HG02623 (cell line): ENCODE measurements at regions not wholly inside any gene's neighbourhood (a gene's known extent, or its start where the extent isn't known, plus 50 kb on each side); places are given as distances from the start of the nearest gene placed in this dataset.
"Not testable (repeated sequence)": the region's sequence is repeated elsewhere in the genome, so short reads cannot be mapped to it uniquely, and the experiment has no call there.

Source experiments
- ATAC-seq: cut with Tn5 transposase; IDR thresholded peaks from one replicate; pipeline ENCODE4 v1.9.1; 2021; ENCODE audit warnings: moderate library complexity; ENCODE audit not compliant: unreplicated experiment

DNA sequence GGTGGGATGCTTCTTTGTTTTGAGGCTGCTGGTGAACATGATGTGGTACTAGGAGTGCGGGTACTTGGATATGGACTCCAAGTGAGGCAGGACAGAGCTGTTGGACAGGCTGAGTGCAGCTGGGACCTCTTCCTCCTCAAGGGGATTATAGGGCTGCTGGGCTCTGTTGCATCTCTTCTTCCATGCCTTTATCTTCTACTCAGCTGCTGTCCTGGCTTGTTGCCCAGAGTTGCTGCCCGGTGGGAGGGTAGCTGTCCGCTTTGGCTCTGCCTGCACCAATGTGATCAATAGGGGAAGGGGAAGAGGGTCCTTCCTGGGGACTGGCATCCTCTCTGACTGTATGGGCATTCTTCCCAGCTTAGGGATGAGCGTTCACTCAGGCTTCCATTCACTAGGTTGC lies 1217.9 kb upstream of the ACO1 start:
- ATAC-seq, result no peak

DNA sequence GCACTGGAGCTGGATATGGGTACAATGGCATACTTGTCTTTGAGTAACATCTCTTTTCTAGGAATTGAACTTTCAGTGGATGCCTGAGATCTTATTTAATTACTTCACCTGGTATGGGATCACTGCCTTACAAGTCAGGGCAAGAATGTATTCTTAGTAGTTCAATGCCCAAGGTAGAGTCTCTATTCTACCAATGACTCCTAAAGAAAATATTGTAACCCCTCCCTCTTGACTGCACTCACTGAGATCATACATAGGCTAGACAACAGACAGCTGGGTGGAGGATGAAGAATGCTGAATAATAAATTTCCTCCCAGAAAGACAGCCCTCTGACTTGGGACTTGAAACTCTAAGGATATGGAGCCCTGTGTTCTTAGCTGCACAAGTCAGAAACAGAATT lies 1216.3 kb upstream of the ACO1 start:
- no peak for ATAC-seq

DNA sequence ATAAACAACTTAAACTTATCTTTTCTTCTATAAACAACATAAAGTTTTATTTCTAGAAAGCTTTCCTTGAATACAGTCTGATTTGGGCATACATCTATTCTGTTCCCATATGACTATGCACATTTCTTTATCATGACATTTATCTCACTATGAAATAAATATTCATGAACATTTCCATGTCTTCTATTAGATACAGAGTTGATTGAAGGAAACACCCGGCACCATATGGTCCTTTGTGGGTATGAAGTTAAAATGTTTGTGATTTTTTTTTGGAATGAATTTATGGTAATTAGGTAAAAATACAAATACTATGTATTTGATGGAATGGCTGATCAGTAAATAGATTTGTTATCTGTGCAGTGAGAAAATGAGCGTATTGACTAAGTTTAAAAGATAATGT lies 1209.8 kb upstream of the ACO1 start:
- no peak for ATAC-seq

DNA sequence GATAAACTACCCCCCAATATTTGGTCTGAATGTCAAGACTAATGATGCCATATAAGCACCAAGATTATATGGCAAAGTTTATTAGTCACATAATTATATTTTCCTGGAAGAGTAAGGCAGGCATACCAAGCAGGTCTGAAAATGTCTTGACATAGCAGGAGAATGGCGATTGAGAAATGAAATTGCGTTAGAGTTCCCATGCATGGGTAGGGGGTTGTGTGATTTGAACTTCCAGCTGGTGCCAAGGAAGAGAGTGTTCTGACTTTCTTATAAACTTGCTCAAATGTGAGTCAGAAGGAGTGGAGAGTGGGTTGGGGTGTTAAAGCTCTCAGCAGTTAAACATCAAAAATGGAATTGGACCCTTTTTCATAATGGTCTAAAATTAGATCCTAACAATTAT lies 1200.6 kb upstream of the ACO1 start:
- no peak for ATAC-seq

DNA sequence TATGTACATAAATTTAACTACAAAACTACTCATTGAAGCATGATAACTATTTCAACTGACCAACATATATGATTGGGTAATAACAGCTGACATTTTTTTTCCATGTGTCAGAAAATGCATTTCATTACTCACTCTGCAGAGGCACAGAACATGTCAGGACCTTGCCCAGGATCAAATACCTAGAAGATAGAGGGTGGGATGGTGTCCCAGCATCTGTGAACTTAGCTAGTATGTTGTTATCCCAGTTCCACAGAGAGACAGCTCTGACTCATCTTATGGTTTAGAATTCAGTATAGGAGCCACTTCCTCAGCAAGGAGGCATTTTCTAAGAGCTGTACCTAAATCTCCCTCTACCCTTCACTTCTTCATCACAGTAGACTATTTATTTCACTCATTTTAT lies 1198.6 kb upstream of the ACO1 start:
- no peak for ATAC-seq

DNA sequence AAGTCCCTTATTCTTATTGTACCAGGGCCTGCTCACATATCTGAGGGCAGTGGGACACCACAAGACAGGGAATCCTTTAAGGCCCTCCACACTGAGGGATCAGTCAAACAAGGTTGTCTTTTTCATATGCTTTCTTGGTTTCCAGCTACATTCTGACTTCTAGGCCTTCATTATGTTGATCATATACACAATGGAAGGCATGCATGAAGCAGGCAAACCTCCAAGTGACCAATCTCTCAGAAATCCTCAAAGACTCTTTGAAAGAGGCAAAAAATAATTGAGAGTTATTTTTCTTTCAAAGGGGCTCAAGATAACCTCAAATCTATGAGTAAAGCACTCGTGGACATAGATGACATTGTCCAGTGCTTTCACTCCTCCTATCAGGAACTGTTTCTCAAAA lies 1195.9 kb upstream of the ACO1 start:
- ATAC-seq, result no peak

DNA sequence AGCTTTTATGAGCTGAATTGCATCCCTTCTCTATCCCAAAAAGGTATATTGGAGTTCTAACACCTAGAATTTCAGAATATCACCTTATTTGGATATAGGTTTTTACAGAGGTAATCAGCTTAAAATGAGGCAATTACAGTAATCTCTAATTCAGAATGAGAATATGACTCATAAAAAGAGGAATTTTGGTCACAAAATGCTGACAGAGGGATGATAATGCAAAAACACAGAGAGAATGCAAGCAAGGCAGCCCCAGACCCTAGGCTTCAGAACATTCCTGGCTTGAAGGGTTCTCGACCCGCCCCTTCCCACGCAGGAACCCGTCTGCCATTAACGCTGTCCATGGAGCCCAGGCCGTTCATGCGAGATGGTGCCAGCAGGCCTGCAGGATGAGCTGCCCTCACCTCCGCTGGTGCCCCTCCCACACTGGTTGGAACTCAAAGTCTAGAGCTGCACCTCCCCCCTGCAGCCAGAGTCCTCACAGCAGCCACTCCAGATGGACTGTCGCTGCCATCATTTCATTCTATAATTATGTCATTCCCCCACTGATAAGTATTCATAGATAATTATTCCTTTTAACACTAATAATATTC lies 1173.4 kb upstream of the ACO1 start:
- no peak for ATAC-seq

DNA sequence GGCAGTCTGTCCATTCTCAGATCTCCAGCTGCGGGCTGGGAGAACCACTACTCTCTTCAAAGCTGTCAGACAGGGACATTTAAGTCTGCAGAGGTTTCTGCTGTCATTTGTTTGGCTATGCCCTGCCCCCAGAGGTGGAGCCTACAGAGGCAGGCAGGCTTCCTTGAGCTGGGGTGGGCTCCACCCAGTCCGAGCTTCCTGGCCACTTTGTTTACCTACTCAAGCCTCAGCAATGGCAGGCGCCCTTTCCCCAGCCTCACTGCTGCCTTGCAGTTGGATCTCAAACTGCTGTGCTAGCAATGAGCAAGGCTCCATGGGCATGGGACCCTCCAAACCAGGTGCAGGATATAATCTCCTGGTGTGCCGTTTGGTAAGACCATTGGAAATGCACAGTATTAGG lies 1154.5 kb upstream of the ACO1 start:
- ATAC-seq, result not testable (repeated sequence)

DNA sequence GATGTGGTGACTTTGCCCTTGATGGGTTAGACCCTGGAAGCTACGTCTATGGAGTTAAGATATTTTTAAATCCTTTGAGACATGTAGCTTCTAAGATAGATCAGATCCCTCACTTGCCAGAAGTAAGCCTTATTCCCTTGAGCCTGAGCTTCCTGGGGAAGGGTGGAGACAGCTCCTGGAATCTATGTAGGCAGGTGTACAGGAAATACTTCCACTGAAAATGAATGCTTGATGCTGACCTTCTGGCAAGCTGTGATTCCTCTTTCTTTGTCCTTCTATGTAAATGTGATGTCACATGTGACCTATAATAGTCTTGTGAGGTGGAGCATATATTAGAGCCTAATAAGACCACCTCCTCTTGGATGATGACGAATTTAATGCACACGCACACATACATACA lies 1152.0 kb upstream of the ACO1 start:
- no peak for ATAC-seq

DNA sequence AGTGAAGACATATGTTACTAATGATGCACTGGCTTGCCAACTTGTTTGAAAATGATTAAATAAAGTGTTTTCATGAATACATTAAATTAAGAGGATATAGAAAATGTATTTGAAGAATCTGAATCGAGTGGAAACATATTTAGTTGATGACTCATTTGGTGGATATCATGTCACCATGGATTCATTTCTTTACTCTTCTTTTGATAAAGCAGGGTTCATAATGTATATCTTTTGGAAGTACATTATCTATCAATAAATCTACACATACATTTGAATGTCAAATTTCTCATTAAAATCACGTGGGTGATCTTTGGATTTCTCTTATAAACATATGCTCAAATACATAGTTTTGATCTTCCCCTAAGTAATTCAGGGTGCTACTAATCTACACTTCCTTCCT lies 1148.1 kb upstream of the ACO1 start:
- ATAC-seq, result no peak

DNA sequence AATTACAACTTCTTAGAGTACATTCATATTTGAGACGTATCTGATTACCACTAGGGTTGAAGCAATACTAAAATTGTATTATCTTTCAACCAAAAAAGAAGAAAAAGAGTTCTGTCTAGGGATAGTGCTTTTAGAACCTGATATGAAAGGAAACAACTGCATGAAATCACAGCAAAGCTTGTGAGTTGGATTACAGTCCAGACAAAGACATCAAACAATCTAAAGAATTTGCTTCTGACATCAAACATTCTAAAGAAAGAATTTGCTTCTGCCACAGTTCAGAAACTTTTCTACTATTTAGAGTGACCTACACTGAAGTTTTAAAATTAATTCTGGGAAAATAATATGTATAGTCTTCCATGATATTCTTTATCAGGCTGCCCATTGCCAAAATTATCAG lies 1141.1 kb upstream of the ACO1 start:
- ATAC-seq, result no peak

DNA sequence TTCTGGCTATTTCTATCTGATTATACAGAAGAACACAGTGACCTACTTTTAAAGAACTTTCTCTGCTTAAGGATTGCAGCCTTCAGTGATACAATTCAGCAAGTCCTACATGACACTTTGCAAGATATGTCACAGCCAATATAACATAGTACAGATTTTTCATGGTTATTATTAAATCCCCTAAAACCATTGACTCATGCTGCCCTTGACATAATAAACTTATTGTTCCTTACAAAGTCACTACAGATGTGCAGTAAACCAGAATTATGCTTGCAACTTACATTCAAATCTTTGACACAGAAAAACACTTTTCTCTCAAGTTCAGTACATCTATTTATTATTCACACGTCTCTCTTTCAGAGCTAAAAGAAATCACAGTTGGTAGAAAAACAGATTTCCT lies 1136.3 kb upstream of the ACO1 start:
- no peak for ATAC-seq

DNA sequence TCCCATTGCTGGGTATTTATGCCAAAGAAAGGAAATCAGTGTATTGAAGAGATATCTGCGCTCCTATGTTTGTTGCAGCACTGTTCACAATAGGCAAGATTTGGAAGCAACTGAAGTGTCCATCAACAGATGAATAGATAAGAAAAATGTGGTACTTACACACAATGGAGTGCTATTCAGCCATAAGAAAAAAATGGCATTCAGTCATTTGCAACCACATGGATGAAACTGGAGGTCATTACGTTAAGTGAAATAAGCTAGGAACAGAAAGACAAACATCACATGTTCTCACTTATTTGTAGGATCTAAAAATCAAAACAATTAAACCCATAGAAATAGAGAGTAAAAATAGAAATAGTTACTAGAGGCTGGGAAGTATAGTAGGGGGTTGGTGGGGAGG lies 1133.1 kb upstream of the ACO1 start:
- no peak for ATAC-seq

DNA sequence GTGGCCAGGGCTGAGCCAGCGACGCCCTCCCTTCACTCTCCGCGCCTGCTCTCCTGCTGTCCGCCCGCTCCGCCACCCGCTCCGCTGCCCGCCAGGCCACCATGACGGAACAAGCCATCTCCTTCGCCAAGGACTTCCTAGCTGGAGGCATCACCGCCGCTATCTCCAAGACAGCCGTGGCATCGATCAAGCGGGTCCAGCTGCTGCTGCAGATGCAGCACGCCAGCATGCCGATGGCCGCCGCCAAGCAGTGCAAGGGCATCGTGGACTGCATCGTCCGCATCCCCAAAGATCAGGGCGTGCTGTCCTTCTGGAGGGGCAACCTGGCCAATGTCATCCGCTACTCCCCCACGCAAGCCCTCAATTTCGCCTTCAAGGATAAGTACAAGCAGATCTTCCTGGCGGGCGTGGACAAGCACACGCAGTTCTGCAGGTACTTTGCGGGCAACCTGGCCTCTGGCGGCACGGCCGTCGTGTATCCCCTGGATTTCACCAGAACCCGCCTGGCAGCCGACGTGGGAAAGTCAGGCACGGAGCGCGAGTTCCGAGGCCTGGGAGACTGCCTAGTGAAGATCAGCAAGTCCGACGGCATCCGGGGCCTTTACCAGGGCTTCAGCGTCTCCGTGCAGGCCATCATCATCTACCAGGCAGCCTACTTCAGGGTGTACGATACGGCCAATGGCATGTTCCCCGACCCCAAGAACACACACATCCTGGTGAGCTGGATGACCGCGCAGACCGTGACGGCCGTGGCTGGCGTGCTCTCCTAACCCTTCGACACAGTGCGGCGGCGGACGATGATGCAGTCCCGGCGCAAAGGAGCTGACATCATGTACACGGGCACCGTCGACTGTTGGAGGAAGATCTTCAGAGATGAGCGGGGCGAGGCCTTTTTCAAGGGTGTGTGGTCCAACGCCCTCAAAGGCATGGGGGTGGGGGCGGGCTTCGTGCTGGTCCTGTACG lies 1130.4 kb upstream of the ACO1 start:
- no peak for ATAC-seq

DNA sequence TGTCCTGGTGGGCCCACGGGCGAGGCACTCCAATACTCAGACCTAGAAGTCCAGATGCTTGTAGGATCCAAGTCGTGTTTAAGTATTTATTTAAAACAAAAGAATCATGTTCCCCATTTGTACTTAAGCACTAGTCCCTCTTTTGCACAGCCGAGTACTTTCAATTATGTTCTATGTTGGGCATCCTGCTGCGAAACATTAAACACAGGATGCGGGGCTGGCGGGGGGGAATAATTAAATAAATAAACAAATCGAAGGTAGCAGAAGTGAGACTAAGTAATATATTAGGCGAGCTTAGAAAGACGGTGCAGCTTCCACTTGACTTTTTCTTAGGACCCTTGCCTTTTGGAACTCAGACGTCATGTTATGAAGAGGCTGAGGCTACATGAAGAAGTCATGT lies 1129.2 kb upstream of the ACO1 start:
- ATAC-seq, result no peak

DNA sequence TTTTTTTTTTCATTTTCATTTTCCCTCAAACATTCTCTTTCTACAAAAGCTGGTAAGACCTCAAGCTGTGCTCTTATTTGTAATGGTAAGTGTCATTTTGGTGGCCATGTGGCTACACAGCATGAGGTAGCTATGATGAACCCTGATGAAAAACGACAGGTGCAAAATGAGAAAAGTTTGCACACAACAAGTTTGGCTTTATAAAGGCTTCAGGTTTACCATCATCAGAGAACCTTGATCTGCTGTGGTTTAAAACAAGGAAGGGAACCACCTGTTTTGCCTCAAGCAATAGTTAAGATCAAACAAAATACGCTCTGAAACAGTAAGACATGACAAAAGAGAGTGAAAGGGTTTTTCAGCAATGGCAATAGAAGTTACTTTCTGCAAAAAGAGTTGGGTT lies 1124.6 kb upstream of the ACO1 start:
- no peak for ATAC-seq

DNA sequence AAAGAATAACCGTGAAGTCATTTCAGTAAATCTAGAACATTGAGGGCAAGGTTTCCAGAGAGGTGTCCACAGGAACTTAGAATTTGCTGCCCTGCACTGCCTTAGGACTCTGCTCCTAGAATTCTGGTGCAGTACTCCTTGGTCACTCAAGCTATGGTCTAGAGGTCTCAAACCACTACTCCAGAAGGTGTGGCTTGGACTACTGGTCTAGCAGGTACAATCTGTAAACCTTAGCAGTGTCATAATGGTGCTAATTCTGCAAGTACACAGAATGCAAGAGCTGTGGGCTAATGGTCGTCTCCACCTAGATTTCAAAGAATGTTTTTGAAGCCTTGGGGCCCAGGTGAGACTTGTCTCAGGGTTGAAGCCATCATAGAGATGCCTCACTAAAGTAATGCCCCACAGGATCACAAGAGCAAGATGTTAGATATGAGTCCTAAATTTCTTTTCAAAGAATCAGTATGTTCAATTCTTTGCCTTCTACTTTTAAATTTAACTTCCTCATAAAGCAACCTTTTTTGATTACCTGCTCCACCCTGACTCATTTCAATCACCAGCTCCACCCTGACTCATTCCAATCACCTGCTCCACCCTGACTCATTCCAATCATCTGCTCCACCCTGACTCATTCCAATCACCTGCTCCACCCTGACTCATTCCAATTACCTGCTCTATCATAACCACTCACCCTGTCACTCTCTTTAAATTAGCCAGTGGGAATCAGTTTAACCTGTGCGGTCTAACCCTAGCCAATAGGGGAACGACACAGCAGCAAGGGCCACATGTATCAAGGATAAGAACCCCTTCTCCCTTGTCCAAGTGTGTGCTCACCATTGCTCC lies 1111.8 kb upstream of the ACO1 start:
- no peak for ATAC-seq

DNA sequence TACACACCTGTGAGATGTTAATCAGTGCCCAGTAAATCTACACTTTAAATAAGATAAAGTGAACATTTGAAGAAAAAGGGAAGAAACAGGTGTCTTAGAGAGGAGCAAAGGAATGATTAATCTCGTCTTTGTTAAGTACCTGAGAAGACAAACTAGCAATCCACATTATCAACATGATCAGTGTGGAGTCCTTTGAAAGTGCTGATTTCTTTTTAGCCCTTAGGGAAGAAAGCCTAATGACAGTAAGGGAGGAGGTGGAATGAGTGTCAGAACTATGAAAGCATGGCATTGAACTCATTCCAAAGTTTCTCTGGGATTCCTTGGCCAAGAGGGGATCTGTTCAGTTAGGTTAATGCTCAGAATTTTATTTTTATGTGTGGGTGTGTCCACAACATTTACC lies 1109.0 kb upstream of the ACO1 start:
- no peak for ATAC-seq

DNA sequence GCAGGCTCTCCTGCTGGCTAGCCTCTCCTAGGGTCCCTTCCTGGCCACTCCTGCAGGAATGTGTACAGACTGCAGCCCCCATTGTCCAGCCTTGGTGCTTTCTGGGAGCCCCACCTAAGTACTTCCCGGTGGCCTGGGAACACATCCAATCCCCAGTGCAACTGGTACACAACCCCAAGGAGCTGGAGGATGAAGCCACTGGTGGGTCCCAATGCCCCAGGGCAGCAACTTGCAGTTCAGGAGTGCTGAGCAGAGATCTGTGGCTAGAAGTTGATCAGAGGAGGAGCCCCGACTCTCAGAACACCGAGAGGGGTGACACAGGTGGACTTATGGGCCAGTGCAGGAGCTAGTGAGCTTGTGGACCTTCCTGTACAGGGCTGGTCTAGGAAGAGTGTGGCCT lies 1093.7 kb upstream of the ACO1 start:
- no peak for ATAC-seq

DNA sequence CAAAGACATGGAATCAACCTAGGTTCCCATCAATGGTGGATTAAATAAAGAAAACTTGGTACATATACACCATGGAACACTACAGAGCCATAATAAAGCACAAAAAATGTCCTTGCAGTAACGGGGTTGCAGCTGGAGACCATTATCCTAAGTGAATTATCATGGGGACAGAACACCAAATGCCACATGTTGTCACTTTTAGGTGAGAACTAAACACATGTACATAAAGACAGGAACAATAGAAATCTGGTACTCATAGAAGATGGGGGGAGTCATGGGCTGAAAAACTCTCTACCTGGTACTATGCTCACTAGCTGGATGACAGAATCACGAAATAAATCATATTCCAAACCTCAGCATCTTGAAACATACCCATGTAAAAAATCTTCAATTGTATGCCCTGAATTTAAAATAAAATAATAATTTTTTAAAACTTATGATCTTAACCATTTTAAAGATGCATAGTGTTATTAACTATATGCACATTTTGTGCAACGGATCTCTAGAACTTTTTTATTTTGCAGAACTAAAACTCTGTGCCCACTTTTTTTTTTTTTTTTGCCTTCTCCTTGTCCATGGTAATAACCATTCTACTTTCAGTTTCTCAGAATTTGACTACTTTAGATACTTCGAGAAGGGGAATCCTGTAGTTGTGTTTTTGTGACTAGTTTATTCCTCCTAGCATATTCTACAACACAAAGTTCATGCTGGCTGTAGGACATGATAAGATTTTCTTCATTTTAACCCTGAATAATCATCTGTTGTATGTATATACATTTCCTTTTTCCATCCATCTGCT lies 1081.6 kb upstream of the ACO1 start:
- ATAC-seq, result peak; percentile 62

DNA sequence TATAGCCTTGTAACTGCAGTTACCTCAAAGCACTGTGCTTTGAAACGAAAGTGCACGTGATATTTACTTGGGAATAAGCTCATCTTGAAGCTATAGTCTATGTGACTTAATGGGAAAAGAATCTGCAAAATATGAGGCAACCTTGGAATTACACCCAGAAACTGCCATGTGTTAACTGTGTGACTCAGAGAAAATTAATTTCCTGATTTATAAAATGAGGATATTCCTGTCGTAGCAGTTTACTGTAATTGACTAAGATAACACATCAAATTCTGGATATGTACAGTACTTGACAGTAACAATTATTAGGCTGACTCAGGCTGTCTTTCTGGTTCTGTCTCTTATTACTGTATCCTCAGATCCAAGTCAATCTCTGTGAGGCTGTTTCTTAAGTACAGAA lies 1079.9 kb upstream of the ACO1 start:
- no peak for ATAC-seq
